ENCODE measurements at regions not wholly inside any gene's neighbourhood (a gene's known extent, or its start where the extent isn't known, plus 50 kb on each side); places are given as distances from the start of the nearest gene placed in this dataset.

- Mint-ChIP-seq H3K27me3 (peaks cover 26% of the 10 kb centered on the region), H3K4me3 (no peak overlapping the region), H3K4me1 (peaks cover 2% of the 10 kb centered on the region), H3K27ac (no peak overlapping the region), H3K36me3 (no peaks in the 10 kb centered on the region), H3K9me3 (peaks cover 3% of the 10 kb centered on the region)
- no peak for DNase-seq
Observed at GRCh38 chr5:72021651-72022357, 85.5 kb upstream of the MAP1B start.

- no peak for DNase-seq
- Mint-ChIP-seq H3K27me3 (peaks cover 21% of the 10 kb centered on the region), H3K27ac (no peak overlapping the region), H3K36me3 (no peaks in the 10 kb centered on the region), H3K4me1 (no peaks in the 10 kb centered on the region), H3K4me3 (no peak overlapping the region), H3K9me3 (peaks cover 7% of the 10 kb centered on the region)
Observed at GRCh38 chr5:72028382-72028781, 78.9 kb upstream of the MAP1B start.

GRCh38 chr5:72030237-72030636 lies 77.0 kb upstream of the MAP1B start:
- DNase-seq, result no peak
- H3K27ac Mint-ChIP-seq, result no peak overlapping the region
- H3K36me3 Mint-ChIP-seq, result no peaks in the 10 kb centered on the region
- H3K4me3 Mint-ChIP-seq, result no peak overlapping the region
- H3K4me1 Mint-ChIP-seq, result no peaks in the 10 kb centered on the region
- H3K27me3 Mint-ChIP-seq, result peaks cover 19% of the 10 kb centered on the region
- peaks cover 4% of the 10 kb centered on the region for H3K9me3 Mint-ChIP-seq

DNA sequence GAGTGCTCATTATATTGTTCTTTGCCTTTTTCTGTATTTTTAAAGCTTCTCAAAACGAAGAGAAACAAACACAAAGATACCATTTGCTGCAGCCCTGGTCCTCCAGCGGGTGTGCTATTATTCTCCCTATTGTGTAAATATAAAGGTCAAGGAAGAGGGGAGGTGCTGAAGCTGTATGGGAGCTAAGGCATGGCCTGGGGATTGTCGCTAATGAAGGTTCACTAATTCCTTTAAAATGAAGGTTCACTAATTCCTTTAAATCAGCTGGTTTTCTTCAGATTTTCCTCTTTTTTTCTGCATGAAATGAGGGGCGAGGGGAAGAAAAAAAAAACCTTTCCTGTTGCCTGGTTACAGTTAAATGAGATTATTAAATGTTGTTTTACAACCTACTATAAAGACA lies 74.5 kb upstream of the MAP1B start:
- Mint-ChIP-seq H3K4me3 (no peak overlapping the region), H3K9me3 (peaks cover 4% of the 10 kb centered on the region), H3K27ac (no peak overlapping the region), H3K36me3 (no peaks in the 10 kb centered on the region), H3K27me3 (peaks cover 27% of the 10 kb centered on the region), H3K4me1 (no peaks in the 10 kb centered on the region)
- DNase-seq, result no peak

DNA sequence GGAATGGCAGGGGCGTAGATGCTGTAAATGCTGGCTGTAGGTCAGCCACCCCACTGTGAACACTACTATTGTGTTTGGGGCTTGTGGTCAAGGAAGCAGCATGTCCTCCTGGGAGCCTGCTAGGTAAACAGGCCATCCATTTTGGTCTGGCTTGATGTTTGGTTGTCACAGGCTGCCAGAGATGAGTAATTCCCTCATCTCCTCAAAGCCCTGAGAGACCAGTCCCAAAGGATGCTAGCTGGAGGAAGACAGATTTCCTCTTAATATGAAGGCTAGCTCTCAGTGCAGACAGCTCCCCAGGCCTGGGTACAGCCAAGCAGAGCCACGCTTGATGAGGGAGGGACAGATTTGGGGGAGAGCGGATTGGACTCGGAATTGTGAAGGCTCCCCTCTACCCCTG lies 72.5 kb upstream of the MAP1B start:
- H3K4me1 Mint-ChIP-seq, result no peaks in the 10 kb centered on the region
- no peak for DNase-seq
- peaks cover 32% of the 10 kb centered on the region for H3K27me3 Mint-ChIP-seq
- H3K4me3 Mint-ChIP-seq, result no peak overlapping the region
- no peak overlapping the region for H3K27ac Mint-ChIP-seq
- H3K9me3 Mint-ChIP-seq, result no peaks in the 10 kb centered on the region
- no peaks in the 10 kb centered on the region for H3K36me3 Mint-ChIP-seq

GRCh38 chr5:72035831-72036230 lies 71.4 kb upstream of the MAP1B start:
- no peak for DNase-seq
- Mint-ChIP-seq H3K27me3 (peaks cover 24% of the 10 kb centered on the region), H3K36me3 (no peaks in the 10 kb centered on the region), H3K27ac (no peak overlapping the region), H3K4me3 (no peak overlapping the region), H3K9me3 (no peaks in the 10 kb centered on the region), H3K4me1 (no peaks in the 10 kb centered on the region)

GRCh38 chr5:72036951-72037350 lies 70.3 kb upstream of the MAP1B start:
- no peak for DNase-seq
- peaks cover 27% of the 10 kb centered on the region for H3K27me3 Mint-ChIP-seq
- H3K4me3 Mint-ChIP-seq, result no peak overlapping the region
- no peaks in the 10 kb centered on the region for H3K36me3 Mint-ChIP-seq
- H3K9me3 Mint-ChIP-seq, result no peaks in the 10 kb centered on the region
- no peak overlapping the region for H3K27ac Mint-ChIP-seq
- H3K4me1 Mint-ChIP-seq, result no peaks in the 10 kb centered on the region

DNA sequence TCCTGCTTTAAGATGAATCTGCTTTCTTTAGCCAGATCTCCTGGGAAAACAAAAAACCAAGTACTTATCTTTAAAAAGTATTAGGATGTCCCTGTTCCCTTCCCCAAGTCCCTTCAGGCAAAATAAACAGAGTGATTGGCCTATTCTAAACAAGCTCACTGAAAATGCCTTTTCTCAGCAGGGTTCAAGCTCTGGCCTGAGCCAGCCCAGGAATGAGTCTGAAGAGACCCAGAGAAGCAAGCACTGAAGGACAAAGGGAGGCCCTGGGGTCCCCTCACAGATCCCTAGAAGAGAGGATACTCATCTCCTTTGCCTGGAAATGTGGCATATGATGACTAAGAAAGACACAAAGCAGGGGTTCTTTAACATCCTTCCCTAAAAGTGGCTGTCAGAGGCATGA lies 66.8 kb upstream of the MAP1B start:
- no peak for DNase-seq
- Mint-ChIP-seq H3K9me3 (no peaks in the 10 kb centered on the region), H3K4me1 (no peaks in the 10 kb centered on the region), H3K27ac (no peak overlapping the region), H3K27me3 (peaks cover 22% of the 10 kb centered on the region), H3K4me3 (no peak overlapping the region), H3K36me3 (no peaks in the 10 kb centered on the region)

GRCh38 chr5:72041654-72042053 lies 65.6 kb upstream of the MAP1B start:
- H3K4me3 Mint-ChIP-seq, result no peak overlapping the region
- no peak overlapping the region for H3K27ac Mint-ChIP-seq
- no peaks in the 10 kb centered on the region for H3K36me3 Mint-ChIP-seq
- no peak for DNase-seq
- peaks cover 14% of the 10 kb centered on the region for H3K27me3 Mint-ChIP-seq
- H3K9me3 Mint-ChIP-seq, result no peaks in the 10 kb centered on the region
- H3K4me1 Mint-ChIP-seq, result no peaks in the 10 kb centered on the region

DNA sequence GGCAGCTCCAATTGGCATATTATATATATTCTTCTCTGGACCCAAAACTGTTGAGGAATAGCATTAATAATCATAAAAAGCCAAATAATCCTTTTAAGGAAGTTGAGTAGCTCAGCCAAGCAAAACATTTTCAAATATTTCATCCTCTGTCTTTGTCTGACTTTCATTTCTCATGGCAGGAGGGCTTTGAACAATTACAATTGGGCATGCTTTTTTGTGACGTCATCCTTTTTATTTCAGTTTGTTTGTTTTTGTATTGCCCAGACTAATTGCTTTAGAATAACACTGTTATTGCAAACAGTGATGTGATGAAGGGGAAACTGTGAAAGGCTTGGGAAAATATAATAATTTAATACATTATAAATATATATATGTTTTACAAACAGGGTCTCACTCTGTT lies 65.2 kb upstream of the MAP1B start:
- no peak for DNase-seq
- no peaks in the 10 kb centered on the region for H3K9me3 Mint-ChIP-seq
- H3K27ac Mint-ChIP-seq, result no peak overlapping the region
- no peaks in the 10 kb centered on the region for H3K4me1 Mint-ChIP-seq
- no peaks in the 10 kb centered on the region for H3K36me3 Mint-ChIP-seq
- peaks cover 16% of the 10 kb centered on the region for H3K27me3 Mint-ChIP-seq
- H3K4me3 Mint-ChIP-seq, result no peak overlapping the region

GRCh38 chr5:72045692-72046091 lies 61.6 kb upstream of the MAP1B start:
- Mint-ChIP-seq H3K27ac (no peak overlapping the region), H3K9me3 (peaks cover 4% of the 10 kb centered on the region), H3K4me1 (no peaks in the 10 kb centered on the region), H3K27me3 (peaks cover 14% of the 10 kb centered on the region), H3K4me3 (no peak overlapping the region), H3K36me3 (no peaks in the 10 kb centered on the region)
- DNase-seq, result no peak

GRCh38 chr5:72046106-72046505 lies 61.2 kb upstream of the MAP1B start:
- no peak overlapping the region for H3K27ac Mint-ChIP-seq

GRCh38 chr5:72055636-72056035 lies 51.6 kb upstream of the MAP1B start:
- Mint-ChIP-seq H3K9me3 (no peaks in the 10 kb centered on the region), H3K36me3 (no peaks in the 10 kb centered on the region), H3K27ac (no peak overlapping the region), H3K4me3 (no peak overlapping the region), H3K4me1 (no peaks in the 10 kb centered on the region), H3K27me3 (peaks cover 22% of the 10 kb centered on the region)
- DNase-seq, result no peak

More at GRCh38 chr5:72046106-72046505, 61.2 kb upstream of the MAP1B start:
- H3K36me3 Mint-ChIP-seq, result no peaks in the 10 kb centered on the region
- no peak for DNase-seq
- H3K4me1 Mint-ChIP-seq, result no peaks in the 10 kb centered on the region
- H3K4me3 Mint-ChIP-seq, result no peak overlapping the region
- peaks cover 17% of the 10 kb centered on the region for H3K27me3 Mint-ChIP-seq
- H3K9me3 Mint-ChIP-seq, result peaks cover 4% of the 10 kb centered on the region
